Erythroblast (primary cell): ENCODE measurements at regions not wholly inside any gene's neighbourhood (a gene's known extent, or its start where the extent isn't known, plus 50 kb on each side); places are given as distances from the start of the nearest gene placed in this dataset.

Experiments
- GATA1 ChIP-seq: IDR thresholded peaks from 2 replicates; pipeline ENCODE4 v1.6.1; 2011; ENCODE audit warnings: low read depth, mild to moderate bottlenecking, control low read depth, low read length, moderate library complexity
- POLR2A ChIP-seq: IDR thresholded peaks from 2 replicates; pipeline ENCODE4 v1.6.1; 2011; ENCODE audit warnings: mild to moderate bottlenecking, low read length

GRCh38 chr17:62140836-62141235 lies 75.8 kb upstream of the MED13 start:
- no peak for TF ChIP-seq POLR2A
- no peak for TF ChIP-seq GATA1
